Peyer's patch (tissue), 4 donors: ENCODE measurements at regions not wholly inside any gene's neighbourhood (a gene's known extent, or its start where the extent isn't known, plus 50 kb on each side); places are given as distances from the start of the nearest gene placed in this dataset.

Experiments used
- CTCF ChIP-seq, 6 experiments: fragments of 450-650 bp in 4 of 6; fragments of 200-600 bp in 2 of 6; sonication (generic) in 1 of 6; IDR thresholded peaks; one replicate each; pipeline ENCODE4 v1.5.1; 2017 to 2019; ENCODE audit warnings: antibody characterized with exemption in 6 of 6, mild to moderate bottlenecking in 3 of 6, moderate library complexity in 1 of 6
- POLR2A ChIP-seq, 2 donors: fragments of 450-650 bp; IDR thresholded peaks; one replicate each; pipeline ENCODE4 v1.5.1; 2017; ENCODE audit warnings: antibody characterized with exemption in 2 of 2, mild to moderate bottlenecking in 2 of 2, moderate library complexity in 2 of 2

- TF ChIP-seq CTCF (IDR thresholded peaks at IDR 0.05) (no peak), POLR2A (IDR thresholded peaks at IDR 0.05) (no peak)
These were observed 686.0 kb downstream of the PDHA2 start for GRCh38 chr4:96525898-96526297.
